SK-N-SH treated with all-trans-retinoic acid at 6 μM for 48 hours (cell line): ENCODE measurements at regions not wholly inside any gene's neighbourhood (a gene's known extent, or its start where the extent isn't known, plus 50 kb on each side); places are given as distances from the start of the nearest gene placed in this dataset.

Experiments used
- ATAC-seq: fragments of 200-7000 bp; cut with Tn5 transposase; 3 replicates; pipeline ENCODE4 v1.9.1; 2020; ENCODE audit warnings: mild to moderate bottlenecking, moderate library complexity
- ARNTL ChIP-seq: fragments of 450-650 bp; formaldehyde crosslinking; IDR thresholded peaks from 2 replicates; pipeline ENCODE4 v1.5.0; 2020; ENCODE audit warnings: low read depth, mild to moderate bottlenecking, moderate library complexity, borderline replicate concordance
- CREB5 ChIP-seq: fragments of 250-450 bp; sonication (Bioruptor Pico); IDR thresholded peaks from 2 replicates; pipeline ENCODE4 v1.5.1; 2020; ENCODE audit warnings: low read depth, mild to moderate bottlenecking, moderate library complexity
- CSDC2 ChIP-seq: fragments of 250-450 bp; sonication (Bioruptor Pico); IDR thresholded peaks from 2 replicates; pipeline ENCODE4 v1.5.0; 2020; ENCODE audit warnings: mild to moderate bottlenecking, moderate library complexity
- CSRNP3 ChIP-seq: fragments of 250-450 bp; sonication (Bioruptor Pico); IDR thresholded peaks from 2 replicates; pipeline ENCODE4 v1.5.1; 2021; ENCODE audit warnings: mild to moderate bottlenecking, moderate library complexity
- ESRRG ChIP-seq: fragments of 250-450 bp; sonication (Bioruptor Pico); IDR thresholded peaks from 2 replicates; pipeline ENCODE4 v1.6.1; 2021; ENCODE audit warnings: mild to moderate bottlenecking
- GLIS3 ChIP-seq: fragments of 250-450 bp; sonication (Bioruptor Pico); IDR thresholded peaks from 2 replicates; pipeline ENCODE4 v1.5.0; 2020; ENCODE audit warnings: mild to moderate bottlenecking, moderate library complexity
- ISL1 ChIP-seq: fragments of 250-450 bp; sonication (Bioruptor Pico); IDR thresholded peaks from 2 replicates; pipeline ENCODE4 v2.1.2; 2022; ENCODE audit warnings: mild to moderate bottlenecking, moderate library complexity
- OSR1 ChIP-seq: fragments of 250-450 bp; sonication (Bioruptor Pico); IDR thresholded peaks from 2 replicates; pipeline ENCODE4 v1.8.0; 2022; ENCODE audit warnings: moderate library complexity, mild to moderate bottlenecking, inconsistent platforms
- PATZ1 ChIP-seq: fragments of 250-450 bp; sonication (Bioruptor Pico); IDR thresholded peaks from 2 replicates; pipeline ENCODE4 v1.8.0; 2020; ENCODE audit warnings: mild to moderate bottlenecking, moderate library complexity, borderline replicate concordance
- POU6F1 ChIP-seq: fragments of 250-450 bp; sonication (Bioruptor Pico); IDR thresholded peaks from 2 replicates; pipeline ENCODE4 v1.8.0; 2021; ENCODE audit warnings: low read depth, mild to moderate bottlenecking, moderate library complexity, borderline replicate concordance
- PPARA ChIP-seq: fragments of 250-450 bp; sonication (Bioruptor Pico); IDR thresholded peaks from 2 replicates; pipeline ENCODE4 v1.5.0; 2020; ENCODE audit warnings: mild to moderate bottlenecking, borderline replicate concordance
- RARB ChIP-seq: fragments of 250-450 bp; sonication (Bioruptor Pico); IDR thresholded peaks from 2 replicates; pipeline ENCODE4 v1.8.0; 2021; ENCODE audit warnings: mild to moderate bottlenecking, moderate library complexity
- SNAI2 ChIP-seq: fragments of 250-450 bp; sonication (Bioruptor Pico); IDR thresholded peaks from 2 replicates; pipeline ENCODE4 v1.5.0; 2020; ENCODE audit warnings: mild to moderate bottlenecking, moderate library complexity
- TCF4 ChIP-seq: fragments of 250-450 bp; sonication (Bioruptor Pico); IDR thresholded peaks from 2 replicates; pipeline ENCODE4 v1.8.0; 2021; ENCODE audit warnings: mild to moderate bottlenecking, moderate library complexity, borderline replicate concordance
- TOX ChIP-seq: fragments of 250-450 bp; sonication (Bioruptor Pico); IDR thresholded peaks from 2 replicates; pipeline ENCODE4 v1.8.0; 2021; ENCODE audit warnings: mild to moderate bottlenecking, moderate library complexity, borderline replicate concordance
- TSHZ2 ChIP-seq: fragments of 250-450 bp; sonication (Bioruptor Pico); IDR thresholded peaks from 2 replicates; pipeline ENCODE4 v1.5.0; 2020; ENCODE audit warnings: mild to moderate bottlenecking, moderate library complexity
- ZC3H10 ChIP-seq: fragments of 250-450 bp; sonication (Bioruptor Pico); IDR thresholded peaks from 2 replicates; pipeline ENCODE4 v1.5.1; 2021; ENCODE audit warnings: mild to moderate bottlenecking, moderate library complexity
- ZFP30 ChIP-seq: fragments of 450-650 bp; formaldehyde crosslinking; IDR thresholded peaks from 2 replicates; pipeline ENCODE4 v1.5.0; 2022; ENCODE audit warnings: mild to moderate bottlenecking, moderate library complexity
- ZNF565 ChIP-seq: fragments of 450-650 bp; formaldehyde crosslinking; conservative IDR thresholded peaks from 2 replicates; pipeline ENCODE4 v1.5.0; 2020; ENCODE audit warnings: low read depth, mild to moderate bottlenecking, moderate library complexity
- ZNF70 ChIP-seq: fragments of 450-650 bp; formaldehyde crosslinking; IDR thresholded peaks from 2 replicates; pipeline ENCODE4 v1.5.0; 2020; ENCODE audit warnings: mild to moderate bottlenecking, moderate library complexity
- ZNF8 ChIP-seq: fragments of 450-650 bp; formaldehyde crosslinking; IDR thresholded peaks from 2 replicates; pipeline ENCODE4 v1.5.0; 2020; ENCODE audit warnings: mild to moderate bottlenecking, moderate library complexity

GRCh38 chr10:117878626-117879025 lies 168.1 kb downstream of the RAB11FIP2 start:
- ATAC-seq = no peak

GRCh38 chr10:117884093-117884492 lies 162.6 kb downstream of the RAB11FIP2 start:
- TF ChIP-seq GLIS3 (CRISPR knock-in tag) = no peak
- no peak for TF ChIP-seq CREB5
- no peak for TF ChIP-seq PPARA (CRISPR knock-in tag)
- no peak for TF ChIP-seq RARB (CRISPR knock-in tag)
- TF ChIP-seq TSHZ2 (CRISPR knock-in tag) = no peak
- no peak for TF ChIP-seq ESRRG
- no peak for TF ChIP-seq ZFP30 (CRISPR knock-in tag)
- TF ChIP-seq CSRNP3 = no peak
- no peak for TF ChIP-seq TCF4 (CRISPR knock-in tag)
- no peak for TF ChIP-seq ISL1 (CRISPR knock-in tag)
- no peak for TF ChIP-seq POU6F1 (CRISPR knock-in tag)
- no peak for TF ChIP-seq CSDC2
- TF ChIP-seq PATZ1 (CRISPR knock-in tag) = no peak
- TF ChIP-seq ZNF70 (CRISPR knock-in tag) = no peak
- TF ChIP-seq ZNF8 = no peak
- TF ChIP-seq TOX (CRISPR knock-in tag) = no peak
- no peak for TF ChIP-seq SNAI2 (CRISPR knock-in tag)
- no peak for TF ChIP-seq OSR1
- TF ChIP-seq ZNF565 (CRISPR knock-in tag) = no peak
- ATAC-seq = no peak

More at GRCh38 chr10:117878626-117879025, 168.1 kb downstream of the RAB11FIP2 start:
- TF ChIP-seq ISL1 (CRISPR knock-in tag) = no peak
- TF ChIP-seq ZC3H10 (CRISPR knock-in tag) = no peak
- TF ChIP-seq ZNF8 = no peak
- TF ChIP-seq GLIS3 (CRISPR knock-in tag) = no peak
- no peak for TF ChIP-seq TSHZ2 (CRISPR knock-in tag)
- TF ChIP-seq ESRRG = no peak
- TF ChIP-seq ZNF565 (CRISPR knock-in tag) = no peak
- no peak for TF ChIP-seq SNAI2 (CRISPR knock-in tag)
- no peak for TF ChIP-seq PPARA (CRISPR knock-in tag)
- TF ChIP-seq CSDC2 = no peak
- TF ChIP-seq ARNTL (CRISPR knock-in tag) = no peak
